Skeletal muscle satellite cell (primary cell): ENCODE measurements at regions not wholly inside any gene's neighbourhood (a gene's known extent, or its start where the extent isn't known, plus 50 kb on each side); places are given as distances from the start of the nearest gene placed in this dataset.
A peak's percentile ranks its signal among the peaks of the same experiment; 100 is the strongest.

Source experiments
- H3K27me3 ChIP-seq: 2 replicates; pipeline ENCODE4 v1.7.0; 2013; ENCODE audit warnings: low read length; ENCODE audit not compliant: control insufficient read depth, insufficient read depth
- H3K36me3 ChIP-seq: 2 replicates; pipeline ENCODE4 v1.7.0; 2013; ENCODE audit warnings: mild to moderate bottlenecking, control low read depth, low read length; ENCODE audit not compliant: insufficient read depth
- H3K4me1 ChIP-seq: 2 replicates; pipeline ENCODE4 v1.7.0; 2013; ENCODE audit warnings: low read length; ENCODE audit not compliant: control insufficient read depth, insufficient read depth
- H3K4me2 ChIP-seq: 2 replicates; pipeline ENCODE4 v1.7.0; 2013; ENCODE audit warnings: mild to moderate bottlenecking, low read length
- H3K4me3 ChIP-seq: 2 replicates; pipeline ENCODE4 v1.7.0; 2013; ENCODE audit warnings: low read length
- H3K9ac ChIP-seq: 2 replicates; pipeline ENCODE4 v1.7.0; 2013; ENCODE audit warnings: mild to moderate bottlenecking, low read depth, low read length, moderate library complexity
- H3K9me3 ChIP-seq: replicated peaks from 2 replicates; pipeline ENCODE4 v1.7.0; 2013; ENCODE audit warnings: mild to moderate bottlenecking, control low read depth, low read length

- Histone ChIP-seq H3K27me3 (no peaks in the 10 kb centered on the region), H3K4me1 (peaks cover 18% of the 10 kb centered on the region), H3K36me3 (no peaks in the 10 kb centered on the region), H3K4me3 (no peak overlapping the region), H3K9ac (no peak overlapping the region), H3K4me2 (no peak overlapping the region), H3K9me3 (no peaks in the 10 kb centered on the region)
Observed at GRCh38 chr9:79362100-79363081, 209.4 kb upstream of the TLE4 start.

- H3K27me3 ChIP-seq, result no peaks in the 10 kb centered on the region
- H3K4me3 ChIP-seq, result no peak overlapping the region
- no peak overlapping the region for H3K4me2 ChIP-seq
- H3K9ac ChIP-seq, result no peak overlapping the region
- no peaks in the 10 kb centered on the region for H3K9me3 ChIP-seq
- H3K4me1 ChIP-seq, result no peaks in the 10 kb centered on the region
- H3K36me3 ChIP-seq, result no peaks in the 10 kb centered on the region
Observed at GRCh38 chr9:79369676-79370075, 202.1 kb upstream of the TLE4 start.

- Histone ChIP-seq H3K4me2 (no peak overlapping the region), H3K4me3 (no peak overlapping the region), H3K36me3 (no peaks in the 10 kb centered on the region), H3K27me3 (no peaks in the 10 kb centered on the region), H3K4me1 (no peaks in the 10 kb centered on the region), H3K9me3 (no peaks in the 10 kb centered on the region), H3K9ac (no peak overlapping the region)
Observed at GRCh38 chr9:79371301-79371700, 200.5 kb upstream of the TLE4 start.

- H3K9me3 ChIP-seq, result no peaks in the 10 kb centered on the region
Observed at GRCh38 chr9:79371948-79372555, 199.7 kb upstream of the TLE4 start.

GRCh38 chr9:79377339-79377855 lies 194.4 kb upstream of the TLE4 start:
- H3K4me2 ChIP-seq, result no peak overlapping the region
- H3K4me3 ChIP-seq, result no peak overlapping the region
- no peaks in the 10 kb centered on the region for H3K36me3 ChIP-seq
- peaks cover 7% of the 10 kb centered on the region for H3K4me1 ChIP-seq
- H3K9ac ChIP-seq, result no peak overlapping the region
- H3K27me3 ChIP-seq, result no peaks in the 10 kb centered on the region
- no peaks in the 10 kb centered on the region for H3K9me3 ChIP-seq

More at GRCh38 chr9:79371948-79372555, 199.7 kb upstream of the TLE4 start:
- H3K4me3 ChIP-seq, result no peak overlapping the region
- H3K36me3 ChIP-seq, result no peaks in the 10 kb centered on the region
- no peak overlapping the region for H3K4me2 ChIP-seq
- H3K27me3 ChIP-seq, result no peaks in the 10 kb centered on the region
- H3K9ac ChIP-seq, result no peak overlapping the region
- no peaks in the 10 kb centered on the region for H3K4me1 ChIP-seq

GRCh38 chr9:79378107-79378506 lies 193.7 kb upstream of the TLE4 start:
- Histone ChIP-seq H3K27me3 (no peaks in the 10 kb centered on the region), H3K9ac (no peak overlapping the region), H3K9me3 (no peaks in the 10 kb centered on the region), H3K4me1 (peaks cover 14% of the 10 kb centered on the region), H3K4me3 (no peak overlapping the region), H3K36me3 (no peaks in the 10 kb centered on the region), H3K4me2 (no peak overlapping the region)

GRCh38 chr9:79382044-79382443 lies 189.7 kb upstream of the TLE4 start:
- Histone ChIP-seq H3K4me3 (no peak overlapping the region), H3K4me2 (no peak overlapping the region), H3K9ac (no peak overlapping the region), H3K4me1 (peaks cover 23% of the 10 kb centered on the region), H3K36me3 (no peaks in the 10 kb centered on the region), H3K9me3 (no peaks in the 10 kb centered on the region), H3K27me3 (no peaks in the 10 kb centered on the region)

GRCh38 chr9:79382458-79382857 lies 189.3 kb upstream of the TLE4 start:
- peaks cover 25% of the 10 kb centered on the region for H3K4me1 ChIP-seq
- no peak overlapping the region for H3K4me2 ChIP-seq
- no peaks in the 10 kb centered on the region for H3K9me3 ChIP-seq
- no peak overlapping the region for H3K9ac ChIP-seq
- no peaks in the 10 kb centered on the region for H3K36me3 ChIP-seq
- H3K27me3 ChIP-seq, result no peaks in the 10 kb centered on the region
- no peak overlapping the region for H3K4me3 ChIP-seq

GRCh38 chr9:79383096-79383495 lies 188.7 kb upstream of the TLE4 start:
- Histone ChIP-seq H3K4me2 (no peak overlapping the region), H3K9ac (no peak overlapping the region), H3K4me3 (no peak overlapping the region), H3K9me3 (no peaks in the 10 kb centered on the region), H3K27me3 (no peaks in the 10 kb centered on the region), H3K36me3 (no peaks in the 10 kb centered on the region), H3K4me1 (peaks cover 27% of the 10 kb centered on the region)

- no peak overlapping the region for H3K4me3 ChIP-seq
- no peaks in the 10 kb centered on the region for H3K9me3 ChIP-seq
- H3K9ac ChIP-seq, result peak overlapping the region; percentile 3
- no peaks in the 10 kb centered on the region for H3K27me3 ChIP-seq
- H3K36me3 ChIP-seq, result no peaks in the 10 kb centered on the region
- peak overlapping the region; percentile 24 for H3K4me2 ChIP-seq
- H3K4me1 ChIP-seq, result peaks cover 35% of the 10 kb centered on the region
Observed at GRCh38 chr9:79384091-79384490, 187.7 kb upstream of the TLE4 start.

- Histone ChIP-seq H3K9me3 (no peaks in the 10 kb centered on the region), H3K4me2 (peak overlapping the region; percentile 24), H3K9ac (peak overlapping the region; percentile 3), H3K4me3 (no peak overlapping the region), H3K27me3 (no peaks in the 10 kb centered on the region), H3K4me1 (peaks cover 35% of the 10 kb centered on the region), H3K36me3 (no peaks in the 10 kb centered on the region)
Observed at GRCh38 chr9:79384501-79384900, 187.3 kb upstream of the TLE4 start.
